ENCODE measurements at regions not wholly inside any gene's neighbourhood (a gene's known extent, or its start where the extent isn't known, plus 50 kb on each side); places are given as distances from the start of the nearest gene placed in this dataset.

DNA sequence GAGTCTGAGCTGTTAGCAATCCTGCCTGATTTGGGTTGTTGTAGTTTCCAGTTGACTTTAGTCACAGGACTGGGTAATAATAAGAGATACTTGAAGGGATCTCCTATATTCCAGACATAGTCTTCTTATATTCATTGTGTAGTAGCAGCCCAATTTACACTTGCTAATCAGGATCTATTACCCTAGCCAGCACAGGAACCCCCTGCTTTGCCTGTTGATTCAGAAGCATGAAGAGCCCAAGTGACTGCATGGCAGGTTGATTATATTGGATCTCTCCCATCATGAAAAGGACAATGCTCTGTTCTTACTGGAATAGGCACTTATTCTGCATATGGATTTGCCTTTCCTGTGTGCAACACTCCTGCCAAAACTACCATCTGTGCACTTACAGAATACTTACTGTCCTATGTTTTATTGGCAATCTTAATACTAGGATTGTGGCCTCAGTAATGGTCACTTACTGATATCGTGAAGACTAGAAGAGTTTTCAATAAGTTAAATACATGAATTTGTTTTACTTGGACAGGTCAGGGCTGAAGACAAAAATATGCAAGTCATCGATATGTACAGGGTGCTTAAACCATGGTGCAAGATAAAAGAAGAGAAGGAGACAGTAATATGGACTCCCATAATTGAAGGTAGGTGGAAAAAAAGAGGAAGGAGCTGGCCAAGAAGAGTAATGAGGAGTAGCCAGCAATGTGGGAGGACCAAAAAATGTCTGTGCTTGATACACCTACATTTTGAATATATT lies 304.1 kb downstream of the MCTP2 start:
- Mint-ChIP-seq H3K27ac (no peak overlapping the region), H3K9me3 (no peaks in the 10 kb centered on the region), H3K27me3 (peaks cover 18 to 38% (median 30%) of the 10 kb centered on the region in 5 donors), H3K36me3 (no peaks in the 10 kb centered on the region), H3K4me3 (no peak overlapping the region), H3K4me1 (no peaks in the 10 kb centered on the region)
- DNase-seq (no peak), ATAC-seq (no peak)
- POLR2A ChIA-PET, result no interaction called here

GRCh38 chr15:94536549-94536948 lies 305.2 kb downstream of the MCTP2 start:
- H3K27ac Mint-ChIP-seq, result no peak overlapping the region
- no peak for DNase-seq
- POLR2A ChIA-PET, result no interaction called here
- ATAC-seq, result no peak
- no peaks in the 10 kb centered on the region for H3K9me3 Mint-ChIP-seq
- H3K4me3 Mint-ChIP-seq, result no peak overlapping the region
- H3K27me3 Mint-ChIP-seq, result peaks cover 18 to 42% (median 26%) of the 10 kb centered on the region in 5 donors
- H3K4me1 Mint-ChIP-seq, result no peaks in the 10 kb centered on the region
- H3K36me3 Mint-ChIP-seq, result no peaks in the 10 kb centered on the region

- DNase-seq, result no peak
- Mint-ChIP-seq H3K36me3 (no peaks in the 10 kb centered on the region), H3K27ac (no peak overlapping the region), H3K9me3 (no peaks in the 10 kb centered on the region), H3K27me3 (peaks cover 17 to 34% (median 23%) of the 10 kb centered on the region in 5 donors), H3K4me3 (no peak overlapping the region), H3K4me1 (no peaks in the 10 kb centered on the region)
- no peak for ATAC-seq
- POLR2A ChIA-PET, result no interaction called here
Observed at GRCh38 chr15:94538280-94538679, 306.9 kb downstream of the MCTP2 start.

- no peak for DNase-seq
Observed at GRCh38 chr15:94542391-94542790, 311.0 kb downstream of the MCTP2 start.

DNA sequence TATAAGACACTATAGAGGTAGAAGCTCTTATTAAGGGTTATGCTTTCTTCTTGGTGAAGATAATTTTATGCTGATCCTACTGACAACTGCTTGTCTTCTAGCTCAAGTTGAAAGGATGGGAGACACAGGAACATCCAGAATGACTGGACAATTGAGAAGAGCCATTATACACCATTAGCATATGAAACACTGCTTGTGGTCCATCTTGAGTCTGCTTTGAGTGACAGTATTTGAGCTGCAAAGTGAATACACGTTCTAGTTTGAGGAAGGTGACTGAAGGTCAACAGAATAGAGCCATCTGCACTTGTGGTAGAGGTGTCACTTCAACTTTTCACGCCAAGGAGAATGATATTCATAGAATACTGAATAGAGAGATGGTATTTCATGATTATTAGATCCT lies 315.4 kb downstream of the MCTP2 start:
- DNase-seq (no peak), ATAC-seq (no peak)
- H3K36me3 Mint-ChIP-seq, result no peaks in the 10 kb centered on the region
- H3K27me3 Mint-ChIP-seq, result peaks cover 10 to 42% (median 20%) of the 10 kb centered on the region in 5 donors
- POLR2A ChIA-PET, result no interaction called here
- H3K27ac Mint-ChIP-seq, result no peak overlapping the region
- H3K9me3 Mint-ChIP-seq, result no peaks in the 10 kb centered on the region
- H3K4me3 Mint-ChIP-seq, result no peak overlapping the region
- no peaks in the 10 kb centered on the region for H3K4me1 Mint-ChIP-seq

More at GRCh38 chr15:94542391-94542790, 311.0 kb downstream of the MCTP2 start:
- no peak overlapping the region for H3K4me3 Mint-ChIP-seq
- peaks cover 12 to 49% (median 22%) of the 10 kb centered on the region in 5 donors for H3K27me3 Mint-ChIP-seq
- H3K4me1 Mint-ChIP-seq, result no peaks in the 10 kb centered on the region
- ATAC-seq, result no peak
- H3K9me3 Mint-ChIP-seq, result no peaks in the 10 kb centered on the region
- no peaks in the 10 kb centered on the region for H3K36me3 Mint-ChIP-seq
- POLR2A ChIA-PET, result no interaction called here
- no peak overlapping the region for H3K27ac Mint-ChIP-seq

GRCh38 chr15:94547711-94548110 lies 316.4 kb downstream of the MCTP2 start:
- Mint-ChIP-seq H3K4me3 (no peak overlapping the region), H3K9me3 (no peaks in the 10 kb centered on the region), H3K4me1 (peaks cover 0 to 2% (median 0%) of the 10 kb centered on the region in 4 donors), H3K27me3 (peaks cover 15 to 50% (median 25%) of the 10 kb centered on the region in 5 donors), H3K36me3 (no peaks in the 10 kb centered on the region), H3K27ac (no peak overlapping the region)
- DNase-seq, result no peak
- POLR2A ChIA-PET, result no interaction called here
- no peak for ATAC-seq

DNA sequence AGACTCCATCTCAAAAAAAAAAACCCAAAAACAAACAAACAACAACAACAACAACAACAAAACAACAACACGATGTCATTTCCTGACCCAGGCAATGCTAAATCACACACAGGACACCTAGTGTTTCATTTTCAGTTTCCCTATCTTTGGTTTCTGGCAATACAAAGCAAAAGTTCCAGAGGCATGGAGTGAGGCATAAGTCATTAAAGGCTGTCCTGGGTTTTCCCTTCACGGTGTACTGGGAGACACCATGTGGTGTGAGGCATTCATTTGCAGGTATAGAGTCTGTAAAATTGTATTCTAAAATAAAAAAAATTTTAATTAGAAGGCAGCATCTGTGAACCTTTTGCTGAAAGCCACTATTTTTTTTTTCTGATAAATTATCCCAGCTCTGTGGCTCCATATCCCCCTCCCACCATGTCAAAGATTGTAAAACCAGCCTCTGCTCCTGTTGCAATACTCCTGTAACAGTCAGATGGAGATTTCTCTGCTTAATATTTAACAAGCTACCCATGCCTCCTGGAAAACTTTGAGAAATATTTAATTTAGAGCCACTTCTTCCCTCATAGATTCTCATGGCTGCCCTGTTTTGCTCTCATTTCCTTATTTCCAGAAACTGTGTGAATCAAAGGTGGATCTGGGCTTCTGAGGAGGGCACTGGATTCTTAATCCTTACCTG lies 324.6 kb downstream of the MCTP2 start:
- Mint-ChIP-seq H3K27ac (no peak overlapping the region), H3K9me3 (peaks cover 0 to 4% (median 0%) of the 10 kb centered on the region in 9 donors), H3K4me1 (peaks cover 0 to 2% (median 0%) of the 10 kb centered on the region in 4 donors), H3K36me3 (no peaks in the 10 kb centered on the region), H3K27me3 (peaks cover 19 to 47% (median 27%) of the 10 kb centered on the region in 5 donors), H3K4me3 (no peak overlapping the region)
- no peak for ATAC-seq
- no peak for DNase-seq
- POLR2A ChIA-PET, result no interaction called here

- Mint-ChIP-seq H3K9me3 (peaks cover 0 to 25% (median 2%) of the 10 kb centered on the region in 9 donors), H3K27me3 (peaks cover 10 to 46% (median 27%) of the 10 kb centered on the region in 5 donors), H3K4me1 (no peaks in the 10 kb centered on the region), H3K36me3 (peaks cover 0 to 7% (median 0%) of the 10 kb centered on the region in 3 donors), H3K27ac (no peak overlapping the region), H3K4me3 (no peak overlapping the region)
- POLR2A ChIA-PET, result no interaction called here
- ATAC-seq (no peak), DNase-seq (no peak)
Observed at GRCh38 chr15:94561036-94561689, 329.8 kb downstream of the MCTP2 start.

DNA sequence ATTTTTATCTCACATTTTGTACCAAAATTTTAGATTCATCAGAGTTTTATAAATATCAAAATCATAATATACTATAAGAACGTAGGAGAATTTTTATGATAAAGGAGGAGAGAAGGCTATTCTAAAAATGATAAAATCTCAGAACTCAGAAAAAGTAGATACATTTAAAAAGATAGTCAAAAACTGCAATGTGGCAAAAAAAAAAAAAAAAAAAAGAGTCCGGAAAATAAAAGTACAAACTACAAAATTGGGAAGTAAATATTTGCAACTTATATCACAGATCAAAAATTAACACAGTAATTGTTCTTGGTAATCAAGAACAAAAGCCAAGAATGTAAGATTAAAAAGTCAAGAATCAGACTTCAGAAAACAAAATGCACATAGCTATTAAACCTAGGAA lies 332.1 kb downstream of the MCTP2 start:
- Mint-ChIP-seq H3K4me1 (no peaks in the 10 kb centered on the region), H3K27ac (no peak overlapping the region), H3K9me3 (peaks cover 0 to 25% (median 2%) of the 10 kb centered on the region in 9 donors), H3K4me3 (no peak overlapping the region), H3K36me3 (peaks cover 0 to 7% (median 0%) of the 10 kb centered on the region in 3 donors), H3K27me3 (peaks cover 17 to 62% (median 34%) of the 10 kb centered on the region in 5 donors)
- DNase-seq (no peak), ATAC-seq (no peak)
- POLR2A ChIA-PET, result no interaction called here

- Mint-ChIP-seq H3K27me3 (peaks cover 47 to 86% (median 63%) of the 10 kb centered on the region in 5 donors), H3K4me3 (no peak overlapping the region), H3K36me3 (no peaks in the 10 kb centered on the region), H3K9me3 (no peaks in the 10 kb centered on the region), H3K4me1 (peaks cover 2 to 20% (median 9%) of the 10 kb centered on the region in 4 donors), H3K27ac (no peak overlapping the region)
- ATAC-seq (no peak), DNase-seq (peak in 5 of 10 donors; percentile 5 to 31 (median 23))
- POLR2A ChIA-PET, result no interaction called here
Observed at GRCh38 chr15:94576889-94577533, 345.6 kb downstream of the MCTP2 start.

DNA sequence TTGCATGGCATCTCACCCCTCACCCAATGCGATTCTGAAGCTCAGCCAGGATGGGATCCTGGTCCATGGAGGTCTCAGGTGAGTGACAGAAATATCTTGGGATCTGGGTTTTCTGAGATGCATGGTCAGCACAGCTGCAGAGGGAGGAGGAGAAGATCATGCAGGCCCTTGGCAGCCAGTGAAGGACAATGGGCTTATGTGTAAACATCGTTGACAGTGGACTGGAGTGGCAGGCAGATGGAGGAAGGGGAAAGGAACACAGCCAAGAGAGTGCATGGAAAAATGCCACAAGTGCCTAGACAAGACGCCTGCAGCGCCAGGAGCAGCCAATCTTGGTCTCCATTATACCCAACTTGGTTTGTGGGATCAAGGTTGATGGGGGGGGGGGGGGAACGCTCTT lies 347.9 kb downstream of the MCTP2 start:
- Mint-ChIP-seq H3K4me1 (peaks cover 12 to 34% (median 19%) of the 10 kb centered on the region in 4 donors), H3K9me3 (no peaks in the 10 kb centered on the region), H3K27me3 (peaks cover 55 to 91% (median 71%) of the 10 kb centered on the region in 5 donors), H3K27ac (no peak overlapping the region), H3K4me3 (no peak overlapping the region), H3K36me3 (no peaks in the 10 kb centered on the region)
- DNase-seq (no peak), ATAC-seq (no peak)
- POLR2A ChIA-PET, result no interaction called here

- POLR2A ChIA-PET, result no interaction called here
- Mint-ChIP-seq H3K9me3 (peaks cover 0 to 2% (median 0%) of the 10 kb centered on the region in 9 donors), H3K4me3 (no peak overlapping the region), H3K27ac (no peak overlapping the region), H3K27me3 (peaks cover 58 to 91% (median 72%) of the 10 kb centered on the region in 5 donors), H3K36me3 (no peaks in the 10 kb centered on the region), H3K4me1 (peaks cover 23 to 45% (median 28%) of the 10 kb centered on the region in 4 donors)
- no peak for DNase-seq
- ATAC-seq, result no peak
Observed at GRCh38 chr15:94580211-94580885, 349.0 kb downstream of the MCTP2 start.
